Mesenchymal stem cell (in vitro differentiated cells and primary cell): ENCODE measurements at regions not wholly inside any gene's neighbourhood (a gene's known extent, or its start where the extent isn't known, plus 50 kb on each side); places are given as distances from the start of the nearest gene placed in this dataset.

Experiments
- DNase-seq: peaks from one replicate; pipeline ENCODE4 v3.0.0-alpha.2; 2013
- H2AFZ ChIP-seq: one replicate; pipeline ENCODE4 v1.6.1; 2013; ENCODE audit warnings: low read depth, mild to moderate bottlenecking, control low read depth, inconsistent platforms, low read length, moderate library complexity
- H2AK5ac ChIP-seq: 2 replicates; pipeline ENCODE4 v1.6.1; 2013; ENCODE audit warnings: low read length, moderate library complexity, mild to moderate bottlenecking, inconsistent platforms; ENCODE audit not compliant: severe bottlenecking
- H2BK120ac ChIP-seq: one replicate; pipeline ENCODE4 v1.6.1; 2013; ENCODE audit warnings: low read depth, mild to moderate bottlenecking, inconsistent platforms, low read length, moderate library complexity
- H2BK12ac ChIP-seq, 2 experiments: one replicate each; pipeline ENCODE4 v1.6.1; 2013; ENCODE audit warnings: inconsistent platforms in 2 of 2, low read length in 2 of 2, mild to moderate bottlenecking in 2 of 2, moderate library complexity in 2 of 2, control low read depth in 1 of 2
- H2BK15ac ChIP-seq: one replicate; pipeline ENCODE4 v1.6.1; 2013; ENCODE audit warnings: mild to moderate bottlenecking, low read depth, inconsistent platforms; ENCODE audit not compliant: poor library complexity, severe bottlenecking
- H2BK5ac ChIP-seq: 2 replicates; pipeline ENCODE4 v1.6.1; 2013; ENCODE audit warnings: low read depth, mild to moderate bottlenecking, low read length, control low read depth, inconsistent platforms; ENCODE audit not compliant: poor library complexity, severe bottlenecking
- H3K14ac ChIP-seq, 2 experiments: one replicate each; pipeline ENCODE4 v1.6.1; 2013; ENCODE audit warnings: inconsistent platforms in 2 of 2, low read length in 2 of 2, control low read depth in 1 of 2, mild to moderate bottlenecking in 1 of 2, moderate library complexity in 1 of 2
- H3K18ac ChIP-seq, 2 experiments: one replicate each; pipeline ENCODE4 v1.6.1; 2013; ENCODE audit warnings: inconsistent platforms in 2 of 2, low read length in 2 of 2, control low read depth in 1 of 2, low read depth in 1 of 2, mild to moderate bottlenecking in 1 of 2
- H3K23ac ChIP-seq, 2 experiments: one replicate each; pipeline ENCODE4 v1.6.1; 2013; ENCODE audit warnings: inconsistent platforms in 2 of 2, low read length in 2 of 2, mild to moderate bottlenecking in 2 of 2, moderate library complexity in 2 of 2, control low read depth in 1 of 2
- H3K27ac ChIP-seq: 2 replicates; pipeline ENCODE4 v1.5.1; 2013; ENCODE audit warnings: mild to moderate bottlenecking, moderate library complexity, low read length, control low read depth, inconsistent platforms; ENCODE audit not compliant: poor library complexity, severe bottlenecking
- H3K27me3 ChIP-seq, 2 experiments: 2 replicates each; pipeline versions ENCODE4 v1.6.1 to v1.7.0; 2013; ENCODE audit warnings: low read length in 2 of 2, mild to moderate bottlenecking in 2 of 2, moderate library complexity in 2 of 2, control low read depth in 1 of 2, inconsistent platforms in 1 of 2; ENCODE audit not compliant: control insufficient read depth in 1 of 2, insufficient read depth in 1 of 2
- H3K36me3 ChIP-seq, 2 experiments: 2 replicates each; pipeline versions ENCODE4 v1.6.1 to v1.7.0; 2013; ENCODE audit warnings: low read length in 2 of 2, control low read depth in 1 of 2, inconsistent platforms in 1 of 2, low read depth in 1 of 2, mild to moderate bottlenecking in 1 of 2; ENCODE audit not compliant: insufficient read depth in 2 of 2, control insufficient read depth in 1 of 2
- H3K4ac ChIP-seq, 2 experiments: one replicate each; pipeline ENCODE4 v1.6.1; 2013; ENCODE audit warnings: inconsistent platforms in 2 of 2, low read length in 2 of 2, mild to moderate bottlenecking in 2 of 2, moderate library complexity in 2 of 2, control low read depth in 1 of 2, low read depth in 1 of 2
- H3K4me1 ChIP-seq: 2 replicates; pipeline ENCODE4 v1.6.1; 2013; ENCODE audit warnings: low read depth, low read length, control low read depth; ENCODE audit not compliant: control insufficient read depth, insufficient read depth
- H3K4me2 ChIP-seq: 2 replicates; pipeline ENCODE4 v1.6.1; 2013; ENCODE audit warnings: low read length, mild to moderate bottlenecking, inconsistent platforms; ENCODE audit not compliant: poor library complexity, severe bottlenecking
- H3K4me3 ChIP-seq, 2 experiments: 2 replicates each; pipeline versions ENCODE4 v1.5.1 to v1.7.0; 2013; ENCODE audit warnings: low read length in 2 of 2, mild to moderate bottlenecking in 2 of 2, control low read depth in 1 of 2, low read depth in 1 of 2; ENCODE audit not compliant: insufficient read depth in 1 of 2
- H3K79me1 ChIP-seq: replicated peaks from 2 replicates; pipeline ENCODE4 v1.6.1; 2013; ENCODE audit warnings: mild to moderate bottlenecking, control low read depth, low read length, inconsistent platforms; ENCODE audit not compliant: poor library complexity, severe bottlenecking
- H3K9ac ChIP-seq: 2 replicates; pipeline ENCODE4 v1.7.0; 2013; ENCODE audit warnings: mild to moderate bottlenecking, low read length, moderate library complexity
- H3K9me3 ChIP-seq: 2 replicates; pipeline ENCODE4 v1.7.0; 2013; ENCODE audit warnings: mild to moderate bottlenecking, low read length; ENCODE audit not compliant: control insufficient read depth
- H4K8ac ChIP-seq: one replicate; pipeline ENCODE4 v1.6.1; 2013; ENCODE audit warnings: inconsistent platforms, mild to moderate bottlenecking, low read length, moderate library complexity
- H4K91ac ChIP-seq: one replicate; pipeline ENCODE4 v1.6.1; 2013; ENCODE audit warnings: mild to moderate bottlenecking, low read length, inconsistent platforms
- WGBS: methylation state at CpG from one replicate; pipeline ENCODE4 v1.1.7; 2013; ENCODE audit warnings: mixed read lengths; 5-methylcytosine and 5-hydroxymethylcytosine counted together

- Histone ChIP-seq H3K27ac (no peak overlapping the region), H3K4me3 (no peak overlapping the region), H3K9ac (no peak overlapping the region), H2BK120ac (no peak overlapping the region), H3K14ac (no peak overlapping the region), H2AFZ (no peak overlapping the region), H3K79me1 (no peaks in the 10 kb centered on the region), H3K4ac (no peak overlapping the region), H3K9me3 (peaks cover 9% of the 10 kb centered on the region), H3K36me3 (no peaks in the 10 kb centered on the region), H3K23ac (no peak overlapping the region), H3K4me2 (no peak overlapping the region), H4K8ac (no peak overlapping the region), H3K4me1 (no peaks in the 10 kb centered on the region), H3K27me3 (no peaks in the 10 kb centered on the region), H4K91ac (no peak overlapping the region), H2AK5ac (no peak overlapping the region), H3K18ac (no peak overlapping the region), H2BK12ac (no peak overlapping the region), H2BK5ac (no peak overlapping the region), H2BK15ac (no peak overlapping the region)
- DNase-seq = no peak
- 84% methylated on average over 3 of the region's 4 CpGs for WGBS
Observed at GRCh38 chr3:66097647-66098046, 58.9 kb upstream of the MAGI1 start.

GRCh38 chr3:66095295-66096001 lies 56.7 kb upstream of the MAGI1 start:
- no peak overlapping the region for H2AK5ac ChIP-seq
- H3K4me1 ChIP-seq = no peaks in the 10 kb centered on the region
- H3K27ac ChIP-seq = no peak overlapping the region
- no peak for DNase-seq
- H3K23ac ChIP-seq = no peak overlapping the region
- H4K8ac ChIP-seq = no peak overlapping the region
- no peak overlapping the region for H3K4me2 ChIP-seq
- no peaks in the 10 kb centered on the region for H3K36me3 ChIP-seq
- H3K14ac ChIP-seq = no peak overlapping the region
- H3K4ac ChIP-seq = no peak overlapping the region
- H3K27me3 ChIP-seq = no peaks in the 10 kb centered on the region
- no peak overlapping the region for H3K9ac ChIP-seq
- no peaks in the 10 kb centered on the region for H3K79me1 ChIP-seq
- no peak overlapping the region for H4K91ac ChIP-seq
- no peak overlapping the region for H2BK12ac ChIP-seq
- no peak overlapping the region for H3K4me3 ChIP-seq
- H3K18ac ChIP-seq = no peak overlapping the region
- no peak overlapping the region for H2AFZ ChIP-seq
- H3K9me3 ChIP-seq = peaks cover 9% of the 10 kb centered on the region
- no peak overlapping the region for H2BK120ac ChIP-seq
- H2BK15ac ChIP-seq = no peak overlapping the region
- 89% methylated on average over 5 of the region's 5 CpGs for WGBS
- H2BK5ac ChIP-seq = no peak overlapping the region

DNA sequence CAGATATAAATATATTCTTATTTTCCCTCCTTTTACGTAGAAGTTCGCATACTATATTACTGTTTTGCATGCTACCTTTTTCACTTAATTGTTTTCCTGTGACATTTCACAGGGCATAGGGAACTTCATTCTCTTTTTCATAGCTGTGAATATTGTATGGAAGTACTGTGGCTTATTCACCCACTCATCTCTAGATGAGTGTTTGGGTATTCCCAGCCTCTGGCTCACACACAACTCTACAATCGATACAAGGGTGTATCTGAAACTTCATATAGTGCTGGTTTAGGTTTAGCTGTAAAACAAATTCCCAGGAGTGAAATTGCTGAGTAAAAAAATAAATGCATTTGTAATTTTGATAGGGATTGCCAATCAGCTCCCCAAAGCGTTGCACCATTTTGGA lies 55.3 kb upstream of the MAGI1 start:
- 100% methylated on average over 2 of the region's 4 CpGs for WGBS
- Histone ChIP-seq H3K18ac (no peak overlapping the region), H2BK120ac (no peak overlapping the region), H3K14ac (no peak overlapping the region), H3K4me3 (no peak overlapping the region), H3K23ac (no peak overlapping the region), H4K91ac (no peak overlapping the region), H3K4ac (no peak overlapping the region), H4K8ac (no peak overlapping the region), H2BK5ac (no peak overlapping the region), H3K4me1 (no peaks in the 10 kb centered on the region), H2AFZ (no peak overlapping the region), H3K27me3 (no peaks in the 10 kb centered on the region), H2BK12ac (no peak overlapping the region), H2AK5ac (no peak overlapping the region), H3K4me2 (no peak overlapping the region), H3K9me3 (peaks cover 9% of the 10 kb centered on the region), H3K36me3 (no peaks in the 10 kb centered on the region), H2BK15ac (no peak overlapping the region), H3K27ac (no peak overlapping the region), H3K9ac (no peak overlapping the region), H3K79me1 (no peaks in the 10 kb centered on the region)
- DNase-seq = no peak

- H2BK12ac ChIP-seq = no peak overlapping the region
- H3K4me2 ChIP-seq = no peak overlapping the region
- H4K8ac ChIP-seq = no peak overlapping the region
- no peaks in the 10 kb centered on the region for H3K79me1 ChIP-seq
- peaks cover 9% of the 10 kb centered on the region for H3K9me3 ChIP-seq
- H3K4ac ChIP-seq = no peak overlapping the region
- no peak for DNase-seq
- peak overlapping the region in 1 of 2 experiments; percentile 60 for H3K4me3 ChIP-seq
- 68% methylated on average over 9 of the region's 10 CpGs for WGBS
- peak overlapping the region; percentile 61 for H2BK120ac ChIP-seq
- no peak overlapping the region for H2BK15ac ChIP-seq
- H4K91ac ChIP-seq = no peak overlapping the region
- no peak overlapping the region for H3K27ac ChIP-seq
- no peak overlapping the region for H2AK5ac ChIP-seq
- H3K14ac ChIP-seq = no peak overlapping the region
- H3K36me3 ChIP-seq = no peaks in the 10 kb centered on the region
- H3K4me1 ChIP-seq = no peaks in the 10 kb centered on the region
- no peak overlapping the region for H3K23ac ChIP-seq
- H2AFZ ChIP-seq = no peak overlapping the region
- no peak overlapping the region for H3K18ac ChIP-seq
- H3K27me3 ChIP-seq = no peaks in the 10 kb centered on the region
- H3K9ac ChIP-seq = peak overlapping the region; percentile 77
- no peak overlapping the region for H2BK5ac ChIP-seq
Observed at GRCh38 chr3:66092175-66092995, 53.7 kb upstream of the MAGI1 start.
